HL-60 (cell line): ENCODE measurements at regions not wholly inside any gene's neighbourhood (a gene's known extent, or its start where the extent isn't known, plus 50 kb on each side); places are given as distances from the start of the nearest gene placed in this dataset.

Source experiments
- DNase-seq, 2 experiments: peaks; one replicate each; pipeline ENCODE4 v3.0.0-alpha.2; 2010 to 2020; ENCODE audit warnings: low read depth in 1 of 2, low spot score in 1 of 2
- H3K27ac ChIP-seq: fragments of 250-450 bp; sonication (Bioruptor Pico); replicated peaks from 2 replicates; pipeline ENCODE4 v1.5.1; 2020; ENCODE audit warnings: mild to moderate bottlenecking, moderate library complexity
- H3K27me3 ChIP-seq: fragments of 250-450 bp; sonication (Bioruptor Pico); 2 replicates; pipeline ENCODE4 v1.5.1; 2021; ENCODE audit warnings: mild to moderate bottlenecking, moderate library complexity; ENCODE audit not compliant: insufficient read depth, poor library complexity, severe bottlenecking
- H3K4me3 ChIP-seq: replicated peaks from 2 replicates; pipeline ENCODE4 v1.5.1; 2011; ENCODE audit warnings: mild to moderate bottlenecking, control low read depth, low read length; ENCODE audit not compliant: insufficient read depth
- CTCF ChIP-seq: IDR thresholded peaks from one replicate; pipeline ENCODE4 v1.5.1; 2011; ENCODE audit warnings: low read length, control low read depth, inconsistent platforms; ENCODE audit not compliant: insufficient read depth
- GABPA ChIP-seq: IDR thresholded peaks from 2 replicates; pipeline ENCODE4 v1.6.1; 2012; ENCODE audit warnings: low read depth
- POLR2AphosphoS5 ChIP-seq: IDR thresholded peaks from 2 replicates; pipeline ENCODE4 v1.6.1; 2012; ENCODE audit warnings: low read depth
- SPI1 ChIP-seq: IDR thresholded peaks from 2 replicates; pipeline ENCODE4 v1.6.1; 2012; ENCODE audit warnings: low read depth, mild to moderate bottlenecking, borderline replicate concordance
- TF ChIP-seq, protein P1 (sequence below): IDR thresholded peaks from 2 replicates; pipeline ENCODE4 v1.6.1; 2012; ENCODE audit warnings: low read depth; ENCODE audit not compliant: insufficient replicate concordance

DNA sequence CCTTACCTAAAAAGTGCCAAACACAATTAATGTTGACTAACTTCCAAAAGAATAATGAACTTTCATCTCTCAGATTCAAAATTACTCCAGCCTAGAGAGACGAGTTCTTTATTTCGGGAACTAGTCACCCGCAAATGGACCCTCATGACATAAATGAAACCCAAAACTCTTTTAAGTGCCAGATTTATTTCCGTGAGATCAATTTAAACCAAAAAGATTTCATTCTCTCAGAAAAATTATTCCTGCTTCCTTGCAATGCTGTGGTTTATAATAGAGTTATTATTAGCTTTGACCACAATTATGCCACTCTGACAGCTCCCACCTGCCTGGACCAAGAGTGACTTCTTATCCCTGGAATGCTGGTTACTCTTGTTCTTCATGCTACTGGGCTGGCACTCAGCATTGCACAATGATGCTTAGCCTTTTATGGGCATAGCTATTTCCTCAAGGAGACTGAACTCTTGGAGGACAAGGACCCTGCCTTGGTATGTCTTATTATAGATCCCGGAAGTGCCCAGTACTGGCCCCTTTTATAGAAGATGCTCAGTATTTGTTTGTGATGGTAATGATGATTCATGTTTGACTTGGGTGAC lies 183.5 kb downstream of the SNX18 start:
- TF ChIP-seq, protein P1, sequence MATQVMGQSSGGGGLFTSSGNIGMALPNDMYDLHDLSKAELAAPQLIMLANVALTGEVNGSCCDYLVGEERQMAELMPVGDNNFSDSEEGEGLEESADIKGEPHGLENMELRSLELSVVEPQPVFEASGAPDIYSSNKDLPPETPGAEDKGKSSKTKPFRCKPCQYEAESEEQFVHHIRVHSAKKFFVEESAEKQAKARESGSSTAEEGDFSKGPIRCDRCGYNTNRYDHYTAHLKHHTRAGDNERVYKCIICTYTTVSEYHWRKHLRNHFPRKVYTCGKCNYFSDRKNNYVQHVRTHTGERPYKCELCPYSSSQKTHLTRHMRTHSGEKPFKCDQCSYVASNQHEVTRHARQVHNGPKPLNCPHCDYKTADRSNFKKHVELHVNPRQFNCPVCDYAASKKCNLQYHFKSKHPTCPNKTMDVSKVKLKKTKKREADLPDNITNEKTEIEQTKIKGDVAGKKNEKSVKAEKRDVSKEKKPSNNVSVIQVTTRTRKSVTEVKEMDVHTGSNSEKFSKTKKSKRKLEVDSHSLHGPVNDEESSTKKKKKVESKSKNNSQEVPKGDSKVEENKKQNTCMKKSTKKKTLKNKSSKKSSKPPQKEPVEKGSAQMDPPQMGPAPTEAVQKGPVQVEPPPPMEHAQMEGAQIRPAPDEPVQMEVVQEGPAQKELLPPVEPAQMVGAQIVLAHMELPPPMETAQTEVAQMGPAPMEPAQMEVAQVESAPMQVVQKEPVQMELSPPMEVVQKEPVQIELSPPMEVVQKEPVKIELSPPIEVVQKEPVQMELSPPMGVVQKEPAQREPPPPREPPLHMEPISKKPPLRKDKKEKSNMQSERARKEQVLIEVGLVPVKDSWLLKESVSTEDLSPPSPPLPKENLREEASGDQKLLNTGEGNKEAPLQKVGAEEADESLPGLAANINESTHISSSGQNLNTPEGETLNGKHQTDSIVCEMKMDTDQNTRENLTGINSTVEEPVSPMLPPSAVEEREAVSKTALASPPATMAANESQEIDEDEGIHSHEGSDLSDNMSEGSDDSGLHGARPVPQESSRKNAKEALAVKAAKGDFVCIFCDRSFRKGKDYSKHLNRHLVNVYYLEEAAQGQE, result no peak
- no peak for TF ChIP-seq CTCF
- TF ChIP-seq SPI1, result no peak
- TF ChIP-seq POLR2AphosphoS5, result no peak
- no peak for TF ChIP-seq GABPA
- no peak for DNase-seq
- Histone ChIP-seq H3K4me3 (no peak overlapping the region), H3K27me3 (no peaks in the 10 kb centered on the region), H3K27ac (no peak overlapping the region)

GRCh38 chr5:54696931-54697330 lies 179.4 kb downstream of the SNX18 start:
- Histone ChIP-seq H3K27ac (no peak overlapping the region), H3K4me3 (no peak overlapping the region), H3K27me3 (no peaks in the 10 kb centered on the region)
- no peak for DNase-seq
- TF ChIP-seq SPI1 (no peak), POLR2AphosphoS5 (no peak), CTCF (no peak)
- TF ChIP-seq, protein P1, result no peak

DNA sequence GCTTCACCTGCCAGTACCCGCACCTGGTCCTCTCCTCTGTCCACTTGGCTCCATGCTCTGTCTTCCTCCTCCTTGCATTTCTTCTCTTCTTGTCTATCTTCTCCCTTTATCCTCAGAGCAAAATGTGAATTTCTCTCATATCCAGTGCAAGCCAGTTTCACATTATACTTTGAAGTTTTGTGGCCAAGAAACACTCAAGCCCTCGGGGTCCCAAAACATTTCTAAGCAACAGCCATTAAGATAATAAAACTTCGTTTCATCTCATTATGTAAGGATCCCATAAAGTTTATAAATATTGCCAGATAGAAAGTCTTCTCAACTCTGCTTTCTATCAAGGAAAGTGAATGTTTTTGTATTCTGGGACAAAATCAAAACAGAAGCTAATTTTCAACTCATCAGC lies 178.8 kb downstream of the SNX18 start:
- Histone ChIP-seq H3K27ac (no peak overlapping the region), H3K4me3 (no peak overlapping the region), H3K27me3 (no peaks in the 10 kb centered on the region)
- no peak for TF ChIP-seq SPI1
- TF ChIP-seq, protein P1, result no peak
- TF ChIP-seq GABPA, result no peak
- TF ChIP-seq CTCF, result no peak
- TF ChIP-seq POLR2AphosphoS5, result no peak
- no peak for DNase-seq
